Endodermal cell (in vitro differentiated cells): ENCODE measurements at regions not wholly inside any gene's neighbourhood (a gene's known extent, or its start where the extent isn't known, plus 50 kb on each side); places are given as distances from the start of the nearest gene placed in this dataset.

ENCODE experiments used
- DNase-seq: peaks from one replicate; pipeline ENCODE4 v3.0.0-alpha.2; 2017
- H3K27ac ChIP-seq: 2 replicates; pipeline ENCODE4 v1.5.1; 2013; ENCODE audit warnings: mild to moderate bottlenecking, low read depth, low read length, moderate library complexity
- H3K27me3 ChIP-seq: 2 replicates; pipeline ENCODE4 v1.6.1; 2013; ENCODE audit warnings: mild to moderate bottlenecking, low read length, moderate library complexity; ENCODE audit not compliant: insufficient read depth, control insufficient read depth, poor library complexity, severe bottlenecking
- H3K36me3 ChIP-seq: 2 replicates; pipeline ENCODE4 v1.7.0; 2013; ENCODE audit warnings: mild to moderate bottlenecking, low read length, moderate library complexity; ENCODE audit not compliant: control insufficient read depth, insufficient read depth
- H3K4me1 ChIP-seq: one replicate; pipeline ENCODE4 v1.7.0; 2013; ENCODE audit warnings: low read length; ENCODE audit not compliant: control insufficient read depth, insufficient read depth
- H3K4me3 ChIP-seq: 2 replicates; pipeline ENCODE4 v1.5.1; 2013; ENCODE audit warnings: mild to moderate bottlenecking, low read length, moderate library complexity
- H3K9ac ChIP-seq: 2 replicates; pipeline ENCODE4 v1.6.1; 2013; ENCODE audit warnings: mild to moderate bottlenecking, low read length, moderate library complexity; ENCODE audit not compliant: poor library complexity, severe bottlenecking; ENCODE audit errors: extremely low read depth
- H3K9me3 ChIP-seq: 2 replicates; pipeline ENCODE4 v1.6.1; 2013; ENCODE audit warnings: mild to moderate bottlenecking, low read length, moderate library complexity; ENCODE audit not compliant: control insufficient read depth
- H3K27ac Mint-ChIP-seq: 2 replicates; pipeline ENCODE4 v1.8.0; 2020; ENCODE audit warnings: mixed read lengths
- H3K27me3 Mint-ChIP-seq: 2 replicates; pipeline ENCODE4 v1.8.0; 2021; ENCODE audit warnings: mild to moderate bottlenecking, mixed read lengths; ENCODE audit not compliant: insufficient read depth
- H3K36me3 Mint-ChIP-seq: 2 replicates; pipeline ENCODE4 v1.8.0; 2020; ENCODE audit warnings: low read depth, mixed read lengths
- H3K4me1 Mint-ChIP-seq: 2 replicates; pipeline ENCODE4 v1.8.0; 2020; ENCODE audit warnings: mixed read lengths
- H3K4me3 Mint-ChIP-seq: 2 replicates; pipeline ENCODE4 v1.8.0; 2020; ENCODE audit warnings: mild to moderate bottlenecking, moderate library complexity, mixed read lengths
- H3K9me3 Mint-ChIP-seq: 2 replicates; pipeline ENCODE4 v1.8.0; 2020; ENCODE audit warnings: mild to moderate bottlenecking, mixed read lengths
- CTCF ChIP-seq: fragments of 200-600 bp; sonication (generic); conservative IDR thresholded peaks from 2 replicates; pipeline ENCODE4 v1.5.0; 2021; ENCODE audit warnings: antibody characterized with exemption, mild to moderate bottlenecking
- WGBS, 2 experiments: methylation state at CpG; one replicate each; pipeline versions ENCODE4 v1.1.5 to v1.1.7; 2013; ENCODE audit warnings: missing lambda C conversion rate in 2 of 2, mixed read lengths in 1 of 2; ENCODE audit not compliant: insufficient coverage in 1 of 2, insufficient read length in 1 of 2; 5-methylcytosine and 5-hydroxymethylcytosine counted together

- H3K27me3 ChIP-seq = no peaks in the 10 kb centered on the region
- no peak overlapping the region for H3K4me3 Mint-ChIP-seq
- H3K27ac ChIP-seq = no peak overlapping the region
- H3K9me3 Mint-ChIP-seq = peaks cover 16% of the 10 kb centered on the region
- H3K9ac ChIP-seq = no peak overlapping the region
- no peaks in the 10 kb centered on the region for H3K36me3 Mint-ChIP-seq
- H3K4me1 Mint-ChIP-seq = no peaks in the 10 kb centered on the region
- H3K36me3 ChIP-seq = no peaks in the 10 kb centered on the region
- H3K27ac Mint-ChIP-seq = no peak overlapping the region
- H3K4me3 ChIP-seq = no peak overlapping the region
- H3K4me1 ChIP-seq = no peaks in the 10 kb centered on the region
- H3K9me3 ChIP-seq = peaks cover 6% of the 10 kb centered on the region
- no peak for TF ChIP-seq CTCF
- no peaks in the 10 kb centered on the region for H3K27me3 Mint-ChIP-seq
- DNase-seq = no peak
Measured at GRCh38 chr2:41488888-41489287, 558.9 kb upstream of the PKDCC start.

- Mint-ChIP-seq H3K36me3 (no peaks in the 10 kb centered on the region), H3K27me3 (no peaks in the 10 kb centered on the region), H3K4me1 (no peaks in the 10 kb centered on the region)
Measured at GRCh38 chr2:41489638-41490037, 558.2 kb upstream of the PKDCC start.

GRCh38 chr2:41495050-41495449, 552.8 kb upstream of the PKDCC start:
- H3K9me3 Mint-ChIP-seq = peaks cover 69% of the 10 kb centered on the region
- peaks cover 62% of the 10 kb centered on the region for H3K9me3 ChIP-seq

More at GRCh38 chr2:41489638-41490037, 558.2 kb upstream of the PKDCC start:
- Histone ChIP-seq H3K27me3 (no peaks in the 10 kb centered on the region), H3K9ac (no peak overlapping the region), H3K4me1 (no peaks in the 10 kb centered on the region), H3K27ac (no peak overlapping the region), H3K4me3 (no peak overlapping the region), H3K36me3 (no peaks in the 10 kb centered on the region), H3K9me3 (peaks cover 14% of the 10 kb centered on the region)
- DNase-seq = no peak
- no peak for TF ChIP-seq CTCF
- no peak overlapping the region for H3K4me3 Mint-ChIP-seq
- H3K9me3 Mint-ChIP-seq = peaks cover 24% of the 10 kb centered on the region
- no peak overlapping the region for H3K27ac Mint-ChIP-seq

More at GRCh38 chr2:41495050-41495449, 552.8 kb upstream of the PKDCC start:
- Mint-ChIP-seq H3K4me1 (no peaks in the 10 kb centered on the region), H3K27me3 (no peaks in the 10 kb centered on the region), H3K4me3 (no peak overlapping the region), H3K36me3 (peaks cover 2% of the 10 kb centered on the region), H3K27ac (no peak overlapping the region)
- Histone ChIP-seq H3K27ac (no peak overlapping the region), H3K4me3 (peak overlapping the region; percentile 63), H3K4me1 (no peaks in the 10 kb centered on the region), H3K9ac (no peak overlapping the region), H3K36me3 (no peaks in the 10 kb centered on the region), H3K27me3 (no peaks in the 10 kb centered on the region)
- no peak for TF ChIP-seq CTCF
- DNase-seq = peak; percentile 52
- WGBS, 2 experiments = 69 to 90% methylated on average over 2 to 5 of the region's 5 CpGs
